HUES6 (cell line): ENCODE measurements at regions not wholly inside any gene's neighbourhood (a gene's known extent, or its start where the extent isn't known, plus 50 kb on each side); places are given as distances from the start of the nearest gene placed in this dataset.
"Not testable (repeated sequence)": the region's sequence is repeated elsewhere in the genome, so short reads cannot be mapped to it uniquely, and the experiment has no call there.

Source experiments
- H3K27ac ChIP-seq: 2 replicates; pipeline ENCODE4 v1.7.0; 2013; ENCODE audit warnings: low read depth, mild to moderate bottlenecking, low read length, inconsistent platforms
- H3K27me3 ChIP-seq: 2 replicates; pipeline ENCODE4 v1.6.1; 2013; ENCODE audit warnings: low read length; ENCODE audit not compliant: control insufficient read depth, insufficient read depth
- H3K36me3 ChIP-seq: 2 replicates; pipeline ENCODE4 v1.6.1; 2013; ENCODE audit warnings: low read length; ENCODE audit not compliant: control insufficient read depth, insufficient read depth
- H3K4me1 ChIP-seq: 2 replicates; pipeline ENCODE4 v1.6.1; 2013; ENCODE audit warnings: low read length; ENCODE audit not compliant: control insufficient read depth, insufficient read depth
- H3K4me3 ChIP-seq: 2 replicates; pipeline ENCODE4 v1.5.1; 2013; ENCODE audit warnings: low read depth, low read length
- H3K9ac ChIP-seq: one replicate; pipeline ENCODE4 v1.6.1; 2013; ENCODE audit warnings: mild to moderate bottlenecking, low read length
- H3K9me3 ChIP-seq: 2 replicates; pipeline ENCODE4 v1.6.1; 2013; ENCODE audit warnings: low read depth, low read length; ENCODE audit not compliant: control insufficient read depth, insufficient read depth

GRCh38 chr5:42989190-42989589, 50.9 kb downstream of the ANXA2R start:
- no peaks in the 10 kb centered on the region for H3K36me3 ChIP-seq
- H3K4me3 ChIP-seq: no peak overlapping the region
- peaks cover 46% of the 10 kb centered on the region for H3K27me3 ChIP-seq
- no peak overlapping the region for H3K27ac ChIP-seq
- peaks cover 15% of the 10 kb centered on the region; the same call in 1 of the 2 replicates for H3K9me3 ChIP-seq
- no peak overlapping the region for H3K9ac ChIP-seq
- no peaks in the 10 kb centered on the region for H3K4me1 ChIP-seq

- Histone ChIP-seq H3K36me3 (no peaks in the 10 kb centered on the region), H3K4me3 (no peak overlapping the region), H3K27me3 (peaks cover 40% of the 10 kb centered on the region), H3K4me1 (no peaks in the 10 kb centered on the region), H3K27ac (no peak overlapping the region), H3K9ac (no peak overlapping the region), H3K9me3 (peaks cover 15% of the 10 kb centered on the region; the same call in 1 of the 2 replicates)
Observed at GRCh38 chr5:42988568-42988967, 51.6 kb downstream of the ANXA2R start.

- H3K9ac ChIP-seq: no peak overlapping the region
- peaks cover 15% of the 10 kb centered on the region; the same call in 1 of the 2 replicates for H3K9me3 ChIP-seq
- H3K4me1 ChIP-seq: peaks cover 3% of the 10 kb centered on the region; the same call in 1 of the 2 replicates
- no peaks in the 10 kb centered on the region for H3K36me3 ChIP-seq
- H3K4me3 ChIP-seq: no peak overlapping the region
- H3K27ac ChIP-seq: no peak overlapping the region
- H3K27me3 ChIP-seq: peaks cover 8% of the 10 kb centered on the region; the same call in 1 of the 2 replicates
Observed at GRCh38 chr5:42985129-42986037, 54.7 kb downstream of the ANXA2R start.

GRCh38 chr5:42984307-42984706, 55.8 kb downstream of the ANXA2R start:
- Histone ChIP-seq H3K9ac (no peak overlapping the region), H3K27ac (no peak overlapping the region), H3K9me3 (peaks cover 16% of the 10 kb centered on the region), H3K27me3 (no peaks in the 10 kb centered on the region), H3K4me1 (peaks cover 3% of the 10 kb centered on the region; the same call in 1 of the 2 replicates), H3K4me3 (no peak overlapping the region), H3K36me3 (no peaks in the 10 kb centered on the region)

GRCh38 chr5:42982107-42982622, 58.0 kb downstream of the ANXA2R start:
- peaks cover 3% of the 10 kb centered on the region; the same call in 1 of the 2 replicates for H3K4me1 ChIP-seq
- no peak overlapping the region for H3K9ac ChIP-seq
- H3K36me3 ChIP-seq: no peaks in the 10 kb centered on the region
- H3K4me3 ChIP-seq: no peak overlapping the region
- H3K27me3 ChIP-seq: no peaks in the 10 kb centered on the region
- H3K9me3 ChIP-seq: peaks cover 21% of the 10 kb centered on the region
- H3K27ac ChIP-seq: no peak overlapping the region

GRCh38 chr5:42981417-42982106, 58.6 kb downstream of the ANXA2R start:
- peaks cover 21% of the 10 kb centered on the region for H3K9me3 ChIP-seq
- H3K36me3 ChIP-seq, H3K9ac ChIP-seq, H3K4me1 ChIP-seq, H3K27ac ChIP-seq, H3K27me3 ChIP-seq, H3K4me3 ChIP-seq: not testable (repeated sequence)

GRCh38 chr5:42981015-42981414, 59.1 kb downstream of the ANXA2R start:
- not testable (repeated sequence) for H3K36me3 ChIP-seq, H3K27me3 ChIP-seq, H3K4me1 ChIP-seq, H3K4me3 ChIP-seq, H3K9ac ChIP-seq, H3K27ac ChIP-seq
- peaks cover 24% of the 10 kb centered on the region for H3K9me3 ChIP-seq

- H3K9me3 ChIP-seq: peaks cover 21% of the 10 kb centered on the region
- not testable (repeated sequence) for H3K27me3 ChIP-seq, H3K4me3 ChIP-seq, H3K36me3 ChIP-seq, H3K4me1 ChIP-seq, H3K9ac ChIP-seq, H3K27ac ChIP-seq
Observed at GRCh38 chr5:42980391-42980790, 59.7 kb downstream of the ANXA2R start.

- not testable (repeated sequence) for H3K4me1 ChIP-seq, H3K9ac ChIP-seq, H3K4me3 ChIP-seq, H3K27ac ChIP-seq, H3K27me3 ChIP-seq, H3K36me3 ChIP-seq
- H3K9me3 ChIP-seq: peaks cover 18% of the 10 kb centered on the region
Observed at GRCh38 chr5:42979242-42979641, 60.9 kb downstream of the ANXA2R start.

GRCh38 chr5:42974536-42974935, 65.6 kb downstream of the ANXA2R start:
- no peak overlapping the region for H3K4me3 ChIP-seq
- peaks cover 16% of the 10 kb centered on the region for H3K9me3 ChIP-seq
- H3K9ac ChIP-seq: no peak overlapping the region
- no peak overlapping the region for H3K27ac ChIP-seq
- H3K4me1 ChIP-seq: no peaks in the 10 kb centered on the region
- no peaks in the 10 kb centered on the region for H3K36me3 ChIP-seq
- H3K27me3 ChIP-seq: no peaks in the 10 kb centered on the region
